Fibroblast of lung (primary cell): ENCODE measurements at regions not wholly inside any gene's neighbourhood (a gene's known extent, or its start where the extent isn't known, plus 50 kb on each side); places are given as distances from the start of the nearest gene placed in this dataset.

Experiments used
- DNase-seq, 2 donors: peaks; one replicate each; pipeline versions ENCODE4 v3.0.0 to v3.0.0-alpha.2; 2010; ENCODE audit warnings: low read depth in 2 of 2
- H2AFZ ChIP-seq: 2 replicates; pipeline ENCODE4 v1.5.1; 2012; ENCODE audit warnings: low read length, control low read depth, inconsistent platforms
- H3K27ac ChIP-seq: 2 replicates; pipeline ENCODE4 v1.5.1; 2011; ENCODE audit warnings: low read length, control low read depth; ENCODE audit not compliant: insufficient read depth
- H3K27me3 ChIP-seq: 2 replicates; pipeline ENCODE4 v1.5.1; 2011; ENCODE audit warnings: mild to moderate bottlenecking, low read length; ENCODE audit not compliant: control insufficient read depth, insufficient read depth
- H3K36me3 ChIP-seq: 2 replicates; pipeline ENCODE4 v1.5.1; 2011; ENCODE audit warnings: low read length; ENCODE audit not compliant: control insufficient read depth, insufficient read depth
- H3K4me1 ChIP-seq: 2 replicates; pipeline ENCODE4 v1.5.1; 2011; ENCODE audit warnings: low read length; ENCODE audit not compliant: control insufficient read depth, insufficient read depth; ENCODE audit errors: extremely low read depth
- H3K4me2 ChIP-seq: 2 replicates; pipeline ENCODE4 v1.5.1; 2011; ENCODE audit warnings: low read length, control low read depth; ENCODE audit not compliant: insufficient read depth; ENCODE audit errors: extremely low read depth
- H3K4me3 ChIP-seq, 4 experiments: fragments of 200-600 bp in 1 of 4; sonication (generic) in 1 of 4; replicated peaks in 1 of 4; 2 replicates each; pipeline ENCODE4 v1.5.1; 2011 to 2016; ENCODE audit warnings: low read length in 4 of 4, low read depth in 3 of 4, mild to moderate bottlenecking in 3 of 4, control low read depth in 2 of 4, inconsistent platforms in 1 of 4, mixed read lengths in 1 of 4; ENCODE audit not compliant: insufficient read depth in 1 of 4; ENCODE audit errors: control extremely low read depth in 1 of 4
- H3K79me2 ChIP-seq: 2 replicates; pipeline ENCODE4 v1.5.1; 2012; ENCODE audit warnings: mild to moderate bottlenecking, low read length, inconsistent platforms; ENCODE audit not compliant: control insufficient read depth, insufficient read depth
- H3K9ac ChIP-seq: 2 replicates; pipeline ENCODE4 v1.5.1; 2011; ENCODE audit warnings: mild to moderate bottlenecking, low read length, control low read depth; ENCODE audit not compliant: insufficient read depth
- H3K9me3 ChIP-seq: 2 replicates; pipeline ENCODE4 v1.5.1; 2012; ENCODE audit warnings: low read depth, low read length; ENCODE audit not compliant: control insufficient read depth, insufficient read depth
- H4K20me1 ChIP-seq: 2 replicates; pipeline ENCODE4 v1.5.1; 2011; ENCODE audit warnings: low read length; ENCODE audit not compliant: control insufficient read depth, insufficient read depth; ENCODE audit errors: extremely low read depth
- CTCF ChIP-seq, 2 donors: IDR thresholded peaks in 1 of 2; conservative IDR thresholded peaks in 1 of 2; 1 replicate in 1 of 2; 2 replicates in 1 of 2; pipeline ENCODE4 v1.5.1; 2011 to 2012; ENCODE audit warnings: low read length in 2 of 2, control low read depth in 1 of 2, inconsistent platforms in 1 of 2, low read depth in 1 of 2, mild to moderate bottlenecking in 1 of 2
- EZH2 ChIP-seq: IDR thresholded peaks from 2 replicates; pipeline ENCODE4 v1.5.1; 2012; ENCODE audit warnings: low read length, control low read depth, mild to moderate bottlenecking; ENCODE audit errors: missing control alignments

DNA sequence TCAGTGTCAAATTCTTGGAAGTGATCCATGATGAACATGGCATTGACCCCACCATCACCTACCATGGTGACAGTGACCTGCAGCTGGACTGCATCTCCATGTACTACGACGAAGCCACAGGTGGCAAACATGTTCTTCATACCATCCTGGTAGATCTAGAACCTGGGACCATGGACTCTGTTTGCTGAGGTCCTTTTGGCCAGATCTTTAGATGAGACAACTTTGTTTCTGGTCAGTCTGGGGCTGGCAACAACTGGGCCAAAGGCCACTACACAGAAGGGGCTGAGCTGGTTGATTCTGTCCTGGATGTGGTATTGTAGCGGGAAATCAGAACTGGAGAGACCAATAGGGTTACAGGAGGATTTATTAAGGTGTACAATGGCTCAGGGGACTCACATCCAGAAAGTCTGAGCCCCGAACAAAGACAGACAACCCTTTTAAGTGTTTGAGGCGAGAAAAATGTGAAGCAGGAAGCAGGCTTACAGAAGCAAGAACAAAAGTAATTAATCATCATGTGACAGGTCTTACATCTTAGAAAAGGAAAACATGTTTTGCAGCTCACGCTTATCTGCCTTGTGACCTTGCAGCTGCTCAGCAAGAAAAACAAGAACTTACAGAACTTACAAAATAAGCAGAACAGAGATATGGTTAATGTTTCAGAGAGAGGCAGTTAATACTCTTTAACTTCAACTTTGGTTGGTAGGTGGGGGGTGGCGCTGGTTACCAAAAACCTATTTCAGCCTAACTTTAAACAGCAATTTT, 58.8 kb upstream of the MOCS1 start:
- Histone ChIP-seq H3K27me3 (no peaks in the 10 kb centered on the region), H3K4me1 (no peaks in the 10 kb centered on the region), H4K20me1 (no peaks in the 10 kb centered on the region), H3K79me2 (no peaks in the 10 kb centered on the region), H3K36me3 (no peaks in the 10 kb centered on the region), H3K4me2 (no peak overlapping the region), H3K4me3 (no peak overlapping the region), H2AFZ (no peak overlapping the region), H3K9me3 (no peaks in the 10 kb centered on the region), H3K9ac (no peak overlapping the region), H3K27ac (no peak overlapping the region)
- TF ChIP-seq EZH2 (no peak), CTCF (conservative IDR thresholded peaks at IDR 0.05 in 1 of 2, IDR thresholded peaks at IDR 0.05 in 1 of 2; ENCODE audit: low read depth in 1 of 2, low read length in 2 of 2) (no peak)
- peak; percentile 2 to 5 for DNase-seq
